ENCODE measurements at regions not wholly inside any gene's neighbourhood (a gene's known extent, or its start where the extent isn't known, plus 50 kb on each side); places are given as distances from the start of the nearest gene placed in this dataset.

DNA sequence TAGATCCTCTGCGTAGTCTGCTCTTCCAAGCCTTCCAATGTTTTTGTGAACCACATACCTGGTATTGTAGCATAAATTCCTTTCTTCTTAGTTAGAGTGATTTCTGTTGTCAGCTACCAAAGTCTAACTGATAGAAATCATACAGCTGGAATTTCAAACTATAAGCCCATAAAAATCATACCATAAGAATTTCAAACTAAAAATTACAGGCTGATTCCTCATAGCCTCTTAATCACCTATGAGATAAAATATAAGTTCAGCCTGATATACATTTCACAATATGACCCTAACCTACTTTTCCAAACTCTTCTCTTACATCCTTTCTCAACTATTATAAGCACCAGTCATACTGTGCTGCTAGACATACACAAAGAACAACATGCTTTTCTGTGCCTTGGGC, 64.8 kb downstream of the PTHLH start:
- DNase-seq: no peak

DNA sequence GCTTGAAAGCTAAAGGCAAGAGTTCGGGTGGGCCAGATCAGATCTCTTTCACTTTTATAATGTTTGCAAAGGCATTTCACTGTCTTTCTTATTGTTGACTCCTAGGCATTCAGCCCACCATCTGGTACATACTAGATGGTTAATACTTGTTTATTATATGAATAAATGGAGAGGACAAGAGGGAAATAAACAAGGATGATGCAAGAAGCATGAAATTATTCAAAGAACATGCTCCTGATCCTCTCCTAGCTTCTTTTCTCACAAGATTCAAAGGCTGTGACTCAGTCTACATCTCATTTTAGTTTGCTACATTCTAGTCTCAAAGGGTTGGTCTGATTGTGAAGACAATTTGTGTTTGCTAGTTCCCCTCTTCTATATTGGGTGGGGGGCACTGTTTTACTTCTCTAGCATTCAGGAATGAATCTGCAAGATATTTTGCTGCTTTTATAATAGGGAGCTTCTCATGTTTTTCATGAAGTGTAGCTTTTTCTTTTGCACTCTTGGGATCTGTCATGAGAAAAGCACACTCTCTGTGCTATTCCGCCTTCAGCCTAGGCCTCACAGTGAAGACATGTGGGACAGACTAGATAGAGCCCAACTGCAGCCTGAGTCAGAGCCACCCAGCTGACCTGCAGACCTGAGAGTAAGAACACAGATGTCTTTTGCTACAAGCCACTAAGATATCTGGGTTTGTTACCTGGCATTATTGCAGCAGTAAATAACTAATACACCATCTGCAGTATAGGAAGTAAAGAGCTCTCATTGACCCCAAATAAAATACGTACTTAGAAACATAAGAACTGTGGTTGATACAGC, 65.7 kb downstream of the PTHLH start:
- no peak for DNase-seq

DNA sequence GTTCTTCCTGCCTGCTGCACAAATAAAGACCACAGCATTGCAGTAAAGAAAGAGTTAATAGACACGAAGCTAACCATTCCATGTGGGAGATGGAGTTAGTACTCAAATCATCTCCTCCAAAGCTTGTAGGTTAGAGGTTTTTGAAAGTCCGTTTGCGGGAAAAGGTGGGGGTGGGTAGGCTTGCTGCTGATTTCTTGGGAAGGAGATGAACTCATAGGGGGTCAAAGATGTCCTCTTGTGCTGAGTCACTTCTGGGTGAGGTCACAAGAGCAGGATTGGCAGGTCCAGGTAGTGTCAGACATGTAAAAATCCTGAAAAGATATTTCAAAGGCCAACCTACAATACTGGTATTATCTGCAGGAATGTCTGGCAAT, 66.4 kb downstream of the PTHLH start:
- DNase-seq: no peak

DNA sequence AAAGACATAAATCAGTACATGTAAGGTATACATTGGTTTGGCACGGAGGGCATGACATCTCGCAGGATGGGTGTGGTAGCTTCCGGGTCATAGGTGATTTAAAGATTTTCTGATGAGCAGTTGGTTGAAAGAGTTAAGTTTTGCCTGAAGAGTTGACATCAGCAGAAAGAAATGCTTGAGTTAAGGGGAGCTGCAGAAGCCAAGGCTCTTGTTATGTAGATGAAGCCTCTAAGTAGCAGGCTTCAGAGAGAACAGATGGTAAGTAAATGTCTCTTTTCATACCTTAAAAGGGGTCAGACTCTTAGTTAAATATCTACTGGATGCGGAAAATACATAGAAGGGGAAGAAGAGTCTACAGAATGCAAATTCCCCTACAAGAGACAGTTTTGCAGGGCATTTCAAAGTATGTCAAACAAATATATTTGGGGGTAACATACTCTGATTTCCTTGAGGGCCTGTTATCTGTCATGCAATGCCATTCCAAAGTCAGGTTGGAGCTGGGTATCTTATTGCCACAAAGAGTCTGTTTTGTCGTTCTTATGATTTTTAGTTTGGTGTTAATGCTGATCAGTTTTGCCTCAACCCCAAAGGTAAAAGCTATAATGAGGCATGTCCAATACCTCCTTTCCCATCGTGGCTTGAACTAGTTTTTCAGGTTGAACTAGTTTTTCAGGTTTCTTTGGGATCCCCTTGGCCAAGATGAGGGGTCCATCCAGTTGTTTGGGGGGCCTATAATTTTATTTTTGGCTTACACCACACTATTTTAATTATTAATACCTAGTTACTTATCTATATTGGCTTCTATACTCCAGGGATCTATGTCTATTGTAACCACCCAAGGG, 67.0 kb downstream of the PTHLH start:
- no peak for DNase-seq

DNA sequence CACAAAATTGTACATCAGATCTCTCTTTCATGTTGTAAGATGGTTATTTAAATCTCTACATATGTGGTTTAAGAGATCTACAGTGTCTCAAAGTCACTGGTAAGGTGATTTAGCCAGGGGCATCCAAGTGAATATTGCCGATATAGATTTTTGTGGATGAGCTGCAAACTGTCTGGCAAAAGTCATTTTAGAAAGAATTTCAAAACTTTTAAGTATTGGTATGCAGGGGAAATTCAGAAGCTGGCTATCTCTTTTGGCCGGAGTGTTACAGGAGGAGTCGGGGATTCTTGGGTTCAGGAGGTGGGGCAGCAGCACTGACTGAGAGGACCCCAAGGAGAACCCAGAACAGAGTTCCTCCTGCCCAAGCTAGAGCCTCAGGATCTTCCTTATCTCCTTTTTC, 69.9 kb downstream of the PTHLH start:
- no peak for DNase-seq

DNA sequence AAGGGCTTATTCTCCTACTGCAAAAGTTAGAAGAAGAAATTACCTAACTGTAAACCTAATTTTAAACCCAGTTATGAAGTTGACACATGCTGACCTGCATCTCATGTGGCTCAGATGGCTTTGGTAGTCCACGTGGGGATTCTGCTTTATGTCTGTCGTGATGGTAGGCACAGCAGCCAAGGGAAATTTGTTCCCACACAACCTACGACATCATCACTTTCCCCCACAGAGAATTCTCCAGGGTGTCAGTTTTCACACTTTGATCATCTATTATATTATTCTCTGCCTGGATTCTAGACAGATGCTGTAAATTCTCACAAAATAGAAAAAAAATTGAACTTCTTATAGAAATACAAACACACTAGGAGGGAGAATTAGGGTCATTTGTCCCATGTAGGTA, 70.6 kb downstream of the PTHLH start:
- no peak for DNase-seq

DNA sequence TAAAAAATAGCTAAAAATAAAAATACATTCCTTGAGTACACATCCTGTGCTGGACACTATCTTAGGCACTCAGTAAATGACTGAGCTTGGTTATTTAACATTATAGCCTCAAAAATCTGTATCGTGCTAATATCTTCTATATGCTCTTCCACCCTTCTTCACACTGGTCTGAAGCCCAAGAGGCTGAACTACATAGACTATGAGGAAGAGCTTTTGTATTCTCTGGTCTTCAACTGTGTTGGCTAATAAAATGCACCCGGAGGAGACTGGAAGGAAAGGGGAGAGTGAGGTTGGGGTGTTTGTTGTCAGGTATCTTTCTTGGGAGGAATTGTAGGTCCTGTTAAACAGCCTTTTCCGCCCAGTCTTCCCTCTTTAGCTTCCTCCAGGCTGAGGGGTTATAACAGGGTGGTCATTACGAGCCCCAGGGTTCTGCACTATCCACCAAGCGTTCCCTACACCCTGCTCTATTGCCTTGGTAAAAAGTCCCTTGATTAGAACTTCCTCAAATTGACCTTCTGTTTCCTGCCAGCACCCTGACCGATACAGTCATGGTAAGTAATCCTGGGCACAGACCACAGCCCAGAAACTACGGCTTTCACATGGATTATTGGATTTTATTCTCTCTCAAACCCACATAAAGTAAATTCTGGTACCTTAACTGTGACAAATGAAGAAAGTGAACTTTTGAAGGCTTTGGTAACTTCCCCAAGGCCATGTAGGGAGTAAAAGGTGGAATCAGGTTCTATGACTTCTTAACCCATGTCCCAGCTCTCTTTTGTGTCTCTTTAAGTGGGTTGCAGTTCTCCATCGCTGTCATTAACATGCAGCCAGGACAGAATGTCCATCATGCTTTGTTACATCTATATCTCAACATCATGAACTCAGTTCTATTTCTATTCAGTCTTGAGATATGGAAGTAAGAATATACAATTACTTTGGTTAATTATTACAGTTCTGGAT, 71.3 kb downstream of the PTHLH start:
- no peak for DNase-seq

DNA sequence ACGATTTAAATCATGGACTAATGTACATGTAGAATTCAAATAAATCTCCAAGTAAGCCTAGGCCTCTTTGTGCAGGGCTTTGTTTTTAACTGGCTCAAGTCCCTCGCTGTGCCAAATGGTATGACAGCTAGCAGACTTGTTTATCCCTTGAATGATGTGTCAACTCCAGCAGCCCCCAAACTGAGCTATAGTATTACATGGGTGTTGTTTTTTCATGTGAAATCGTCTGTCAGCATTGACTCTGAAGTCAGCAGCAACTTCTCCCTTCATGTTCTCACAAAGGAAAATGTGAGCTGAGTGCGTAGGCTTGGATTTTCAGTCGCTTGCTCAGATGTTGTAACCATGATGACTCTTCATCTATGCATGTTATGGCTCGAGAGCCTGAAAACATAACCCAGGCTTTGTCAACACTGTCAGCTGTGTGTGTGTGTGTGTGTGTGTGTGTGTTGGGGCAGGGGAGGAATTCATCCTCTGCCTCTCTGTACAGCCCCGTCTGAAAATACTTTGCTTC, 73.3 kb downstream of the PTHLH start:
- DNase-seq: no peak

DNA sequence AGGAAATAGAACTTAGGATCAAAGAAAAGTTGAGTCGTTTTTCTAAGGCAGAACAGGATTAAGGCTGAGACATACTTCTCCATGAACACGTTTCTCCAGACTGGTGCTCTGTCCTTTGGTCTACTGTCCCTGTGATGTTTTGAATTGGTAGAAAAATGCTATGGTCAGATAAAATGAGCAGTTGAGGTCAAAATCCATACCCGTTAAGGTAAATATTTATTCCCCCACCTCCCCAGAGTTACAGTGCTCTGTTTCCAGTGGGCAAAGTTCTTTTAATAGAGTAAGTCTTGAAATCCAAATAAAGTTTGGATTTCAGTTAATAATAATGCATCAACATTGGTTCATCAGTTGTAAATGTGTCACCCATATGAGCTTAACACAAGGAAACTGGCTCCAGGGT, 74.5 kb downstream of the PTHLH start:
- no peak for DNase-seq

DNA sequence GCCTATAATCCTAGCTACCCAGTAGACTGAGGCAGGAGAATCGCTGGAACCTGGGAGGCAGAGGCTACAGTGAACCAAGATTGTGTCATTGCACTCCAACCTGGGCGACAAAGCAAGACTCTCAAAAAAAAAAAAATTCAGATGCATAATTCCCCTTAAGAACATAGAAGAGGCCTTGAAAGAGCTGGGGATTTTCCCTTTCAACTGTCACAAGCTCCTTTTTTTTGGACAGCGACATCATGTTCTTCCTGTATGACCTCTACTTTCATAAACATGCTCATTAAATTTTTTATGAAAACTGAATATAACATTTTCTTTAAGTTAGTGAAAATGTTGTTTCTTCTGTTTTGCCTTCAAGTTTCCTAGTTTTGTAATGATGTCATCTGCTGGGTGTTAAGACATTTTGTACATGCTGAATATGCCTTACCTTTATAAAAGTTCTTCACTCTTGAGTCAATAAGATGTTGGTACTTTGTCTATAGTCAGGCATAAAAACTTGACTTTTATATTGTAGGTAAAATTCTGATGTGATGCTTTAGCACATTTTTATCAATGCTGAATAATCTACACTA, 76.0 kb downstream of the PTHLH start:
- no peak for DNase-seq

DNA sequence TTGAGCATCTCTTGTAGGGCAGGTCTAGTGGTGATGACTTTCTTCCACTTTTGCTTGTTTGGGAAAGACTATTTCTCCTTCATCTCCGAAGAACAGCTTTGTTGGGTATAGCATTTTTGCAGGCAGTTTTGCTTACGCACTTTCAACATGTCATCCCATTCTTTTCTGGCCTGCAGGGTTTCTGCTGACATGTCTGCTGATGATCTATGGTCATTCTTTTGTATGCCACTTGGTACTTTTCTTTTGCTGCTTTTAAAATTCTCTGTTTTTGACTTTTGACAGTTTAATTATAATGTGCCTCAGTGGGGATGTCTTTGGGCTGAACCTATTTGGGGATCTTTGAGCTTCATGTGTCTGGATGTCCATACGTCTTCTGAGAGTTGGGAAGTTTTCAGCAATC, 78.2 kb downstream of the PTHLH start:
- no peak for DNase-seq

DNA sequence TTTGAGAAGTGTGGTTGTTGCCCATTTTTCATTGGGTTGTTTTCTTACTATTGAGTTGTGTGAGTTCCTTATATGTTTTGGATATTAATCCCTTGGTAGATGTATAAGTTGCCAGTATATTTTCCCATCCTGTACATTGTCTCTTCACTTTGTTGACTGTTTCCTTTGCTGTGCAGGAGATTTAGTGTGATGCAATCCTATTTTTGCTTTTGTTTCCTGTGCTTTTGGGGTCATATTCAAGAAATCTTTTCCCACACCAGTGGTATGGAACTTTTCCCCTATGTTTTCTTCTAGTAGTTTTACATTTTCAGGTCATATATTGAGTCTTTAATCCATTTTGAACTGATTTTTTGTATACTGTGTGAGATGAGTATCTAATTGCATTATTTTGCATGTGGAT, 92.8 kb downstream of the PTHLH start:
- no peak for DNase-seq

DNA sequence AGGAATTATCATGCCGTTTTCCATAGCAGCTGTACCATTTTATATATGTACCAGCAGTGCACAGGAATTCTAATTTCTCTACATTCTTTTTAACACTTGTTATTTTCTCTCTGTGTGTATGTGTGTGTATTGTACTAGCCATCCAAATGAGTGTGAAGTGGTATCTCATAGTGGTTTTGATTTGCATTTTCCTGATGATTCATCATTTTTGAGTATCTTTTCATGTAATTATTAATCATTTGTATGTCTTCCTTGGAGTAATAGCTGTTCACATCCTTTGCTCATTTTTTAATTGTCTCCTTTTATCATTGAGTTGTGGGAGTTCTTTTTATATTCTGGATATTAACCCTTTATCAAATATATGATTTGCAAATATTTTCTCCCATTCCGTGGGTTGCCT, 95.6 kb upstream of the MANSC4 start:
- DNase-seq: no peak

DNA sequence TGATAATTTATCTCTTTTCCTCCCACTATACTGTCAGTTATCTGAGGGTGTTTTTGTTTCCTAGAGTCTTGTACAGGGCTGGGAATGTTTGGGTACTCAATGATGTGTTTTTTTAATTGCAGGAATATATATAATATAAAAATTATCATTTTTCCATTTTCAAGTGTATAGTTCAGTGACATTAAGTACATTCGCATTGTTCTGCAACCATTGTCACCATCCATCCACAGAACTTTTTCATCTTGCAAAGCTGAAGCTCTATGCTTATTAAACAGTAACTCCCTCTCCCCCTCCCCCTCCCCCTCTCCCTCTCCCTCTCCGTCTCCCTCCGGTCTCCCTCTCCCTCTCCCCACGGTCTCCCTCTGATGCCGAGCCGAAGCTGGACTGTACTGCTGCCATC, 93.0 kb upstream of the MANSC4 start:
- DNase-seq: no peak

DNA sequence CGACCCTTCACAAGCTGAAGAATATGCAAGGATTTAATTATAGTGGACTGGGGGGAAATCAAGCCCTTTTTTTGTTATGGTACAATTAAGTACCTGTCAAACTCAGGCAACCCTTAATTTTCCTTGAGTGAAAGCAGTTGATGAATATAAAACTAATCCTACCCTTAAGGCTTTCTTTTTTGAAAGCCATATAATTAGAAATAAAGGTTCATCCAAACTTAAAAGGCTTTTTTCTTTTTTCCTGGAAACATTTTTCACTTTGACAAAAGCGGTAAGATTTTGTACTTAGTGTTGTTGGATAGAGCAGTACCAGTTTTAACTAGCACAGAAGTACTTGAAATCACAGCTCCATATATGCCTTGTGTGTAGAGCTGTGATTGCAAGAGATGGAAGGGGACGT, 91.9 kb upstream of the MANSC4 start:
- no peak for DNase-seq

DNA sequence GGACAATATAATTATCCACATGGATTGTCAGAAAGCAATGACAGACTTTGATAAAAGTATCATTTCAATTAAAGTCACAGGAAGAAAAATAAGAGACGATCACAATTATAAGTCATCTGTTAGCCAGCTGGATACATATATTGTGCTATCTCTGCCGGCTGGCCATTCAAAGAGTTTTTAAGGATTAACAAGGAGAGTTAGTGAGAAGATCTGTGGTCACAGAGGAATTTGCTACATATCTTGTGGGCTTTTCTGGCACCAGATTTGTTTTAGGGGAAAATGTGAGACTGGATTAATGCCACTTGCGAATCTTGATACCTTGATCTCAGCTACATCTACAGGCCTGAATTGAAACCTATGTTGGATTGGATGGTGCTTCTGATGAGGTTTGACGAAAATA, 90.9 kb upstream of the MANSC4 start:
- DNase-seq: no peak

DNA sequence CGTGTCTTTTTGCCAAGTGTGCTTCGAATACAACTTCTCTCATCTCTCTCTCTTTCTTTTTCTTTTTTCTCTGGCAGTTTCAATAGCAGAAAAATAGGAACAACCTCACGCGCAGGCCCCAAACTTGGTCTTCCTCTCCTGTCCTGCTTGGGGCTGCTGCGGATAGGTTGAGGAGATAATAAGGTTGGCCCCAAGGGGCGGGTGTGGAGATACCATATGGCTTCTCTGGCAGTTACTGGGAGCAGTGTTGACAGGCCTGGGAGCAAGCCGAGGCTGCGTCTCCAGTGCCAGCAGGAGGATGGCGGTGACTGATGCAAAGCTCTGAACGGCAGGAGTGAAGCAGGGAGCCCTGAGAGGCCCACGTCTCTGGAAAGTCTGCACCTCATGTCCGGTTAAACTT, 89.5 kb upstream of the MANSC4 start:
- DNase-seq: no peak

DNA sequence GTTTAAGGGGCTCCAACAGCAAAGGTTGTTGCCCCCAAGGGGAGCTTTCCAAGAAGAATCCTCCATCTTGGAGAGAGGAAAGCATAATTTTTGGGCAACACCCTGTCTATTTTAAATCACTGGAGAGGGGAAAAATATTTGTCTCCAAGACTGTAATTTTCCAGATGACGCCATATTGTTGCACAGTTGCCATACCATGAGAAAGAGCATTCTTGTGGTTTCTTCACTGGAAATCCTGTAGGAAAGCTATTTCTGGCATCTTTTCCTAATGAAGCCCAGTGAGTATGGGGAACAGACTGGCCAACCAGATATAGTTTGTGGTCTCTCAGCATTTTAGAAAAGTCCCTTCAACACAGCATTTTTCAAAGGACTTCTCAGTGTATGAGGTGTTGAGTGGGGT, 88.1 kb upstream of the MANSC4 start:
- no peak for DNase-seq

DNA sequence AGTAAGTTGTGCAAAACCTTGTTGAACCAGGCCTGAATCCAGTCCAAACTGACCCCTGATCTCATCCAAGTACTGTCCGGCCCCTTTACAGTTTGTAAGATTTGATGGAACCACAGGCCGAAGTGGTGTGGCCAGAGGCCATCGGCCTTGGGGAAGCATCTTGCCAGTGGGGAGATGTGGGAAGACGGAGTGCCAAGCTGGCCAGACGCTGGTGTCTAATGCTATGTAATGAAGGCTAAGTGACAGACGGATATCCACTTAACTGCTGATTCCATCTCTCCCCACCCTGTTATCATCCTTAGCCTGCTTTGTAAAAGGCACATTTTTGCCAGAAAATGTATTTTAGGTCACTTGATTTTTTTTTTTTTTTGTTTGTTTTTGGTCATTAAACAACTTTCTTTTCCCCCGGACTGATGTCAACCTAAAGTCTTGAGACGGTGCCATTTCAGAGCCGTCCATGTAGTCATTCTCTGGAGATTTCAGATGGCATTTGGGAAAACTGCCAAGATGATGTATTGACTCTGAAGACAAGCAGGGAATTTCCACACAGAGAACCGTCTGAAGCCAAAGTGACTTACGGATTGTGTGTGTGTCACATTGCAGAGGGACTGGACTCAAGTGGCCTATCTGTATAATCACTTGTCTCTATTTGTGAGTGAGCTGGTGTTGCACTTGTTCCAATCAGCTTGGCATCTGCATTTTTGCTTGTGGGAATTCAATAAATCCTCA, 86.5 kb upstream of the MANSC4 start:
- DNase-seq: no peak

DNA sequence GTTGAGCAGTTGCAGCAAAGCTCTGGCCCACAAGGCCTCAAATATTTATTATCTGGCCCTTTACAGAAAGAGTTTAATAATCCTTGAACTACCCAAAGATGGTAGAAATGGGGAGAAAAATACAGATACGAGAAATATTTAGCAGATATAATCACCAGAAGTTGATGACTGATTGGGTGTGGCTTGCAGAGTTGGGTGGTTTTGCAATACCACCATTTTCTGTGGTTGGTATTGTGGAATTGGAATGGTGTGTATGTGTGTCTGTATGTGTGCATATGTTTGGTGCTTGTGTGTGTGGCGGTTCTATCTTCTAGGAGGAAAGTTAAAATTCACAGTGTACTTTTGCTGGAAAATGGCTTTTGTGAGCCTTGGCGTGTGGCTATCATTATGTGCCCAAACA, 85.4 kb upstream of the MANSC4 start:
- no peak for DNase-seq

DNA sequence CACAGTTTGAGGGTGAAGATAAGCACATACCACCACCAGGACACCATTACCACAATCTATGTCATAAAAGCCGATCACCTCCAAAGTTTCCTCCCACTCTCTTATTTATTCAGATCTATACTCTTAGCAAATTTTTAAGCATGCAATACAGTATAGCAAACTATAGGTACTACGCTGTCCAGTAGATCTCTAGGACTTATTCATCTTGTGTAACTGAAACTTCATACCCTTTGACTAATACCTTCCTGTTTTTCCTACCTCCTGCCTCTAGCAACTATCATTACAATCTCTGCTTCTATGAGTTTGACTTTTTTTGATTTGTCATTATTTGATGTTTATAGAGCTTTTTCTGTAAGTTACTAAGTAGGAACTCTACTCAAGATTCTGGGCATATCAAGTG, 84.5 kb upstream of the MANSC4 start:
- DNase-seq: no peak

DNA sequence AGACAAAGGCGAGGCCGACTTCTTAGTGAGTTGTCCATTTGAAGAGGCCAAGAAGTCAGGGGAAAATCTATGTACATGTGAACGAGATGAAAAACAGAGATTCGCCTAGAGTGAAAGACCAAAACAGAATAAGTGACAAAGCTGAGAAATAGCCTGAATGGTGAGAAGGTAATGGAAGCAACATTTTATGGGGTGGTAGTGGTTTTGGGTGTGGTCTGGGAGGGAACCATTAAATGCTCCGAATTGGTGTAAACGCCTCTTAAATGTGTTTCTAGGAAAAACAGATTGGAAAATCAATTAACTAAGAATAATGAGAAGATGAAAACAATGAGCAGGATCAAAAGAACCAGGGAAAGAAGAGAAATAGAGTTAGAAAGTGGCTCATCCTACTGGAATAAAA, 83.8 kb upstream of the MANSC4 start:
- no peak for DNase-seq

Measured in right forelimb (tissue), 1 donor.